AG09319 (cell line): ENCODE measurements at regions not wholly inside any gene's neighbourhood (a gene's known extent, or its start where the extent isn't known, plus 50 kb on each side); places are given as distances from the start of the nearest gene placed in this dataset.

Experiments
- DNase-seq: peaks from one replicate; pipeline ENCODE4 v3.0.0-alpha.2; 2010; ENCODE audit warnings: low read depth; ENCODE audit errors: extremely low read depth
- CTCF ChIP-seq: IDR thresholded peaks from 2 replicates; pipeline ENCODE4 v1.5.1; 2011; ENCODE audit warnings: low read depth, mild to moderate bottlenecking, inconsistent platforms, low read length, moderate library complexity

DNA sequence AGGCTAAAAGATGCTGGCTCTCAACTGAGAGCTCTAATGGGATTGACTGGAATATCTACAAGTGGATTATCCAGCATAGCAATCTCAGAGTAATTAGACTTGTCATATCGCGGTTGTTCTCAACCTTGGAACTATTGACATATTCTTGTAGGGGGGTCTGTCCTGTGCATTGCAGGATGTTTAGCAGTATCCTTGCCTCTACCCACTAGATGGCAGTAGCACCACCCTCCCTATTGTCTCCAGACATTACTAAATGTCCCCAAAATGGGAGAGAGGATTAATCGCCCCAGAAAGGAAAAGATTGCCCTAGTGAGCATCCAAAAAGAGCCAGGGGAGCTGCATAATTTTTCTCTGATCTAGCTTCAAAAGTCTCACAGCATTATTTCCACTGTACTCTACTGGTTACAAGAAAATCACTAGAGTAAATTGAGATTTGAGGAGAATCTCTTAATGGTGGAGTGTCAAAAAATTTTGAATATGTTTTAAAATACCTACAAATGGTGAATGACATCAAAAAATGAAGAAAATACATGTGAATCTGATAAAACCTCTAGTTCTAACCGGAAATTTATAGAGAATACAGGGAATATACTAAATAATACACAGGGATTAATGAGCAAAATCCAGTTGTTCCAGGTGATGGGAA is 388.2 kb upstream of the AGTR1 start:
- peak; percentile 4 for DNase-seq
- TF ChIP-seq CTCF: peak; percentile 83

DNA sequence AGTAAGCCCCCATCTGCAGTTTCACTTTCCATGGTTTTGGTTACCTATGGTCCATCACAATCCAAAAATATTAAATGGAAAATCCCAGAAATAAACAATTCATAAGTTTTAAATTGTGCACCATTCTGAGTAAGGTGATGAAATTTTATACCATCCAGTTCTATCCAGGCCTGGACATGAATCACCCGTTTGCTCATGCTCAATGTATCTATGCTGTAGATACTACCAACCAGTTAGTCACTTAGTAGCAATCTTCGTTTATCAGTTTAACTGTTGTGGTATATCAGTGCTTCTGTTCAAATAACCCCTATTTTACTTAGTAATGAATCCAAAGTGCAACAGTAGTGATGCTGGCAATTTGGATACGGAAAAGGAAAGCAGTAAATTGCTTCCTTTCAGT is 381.9 kb upstream of the AGTR1 start:
- no peak for TF ChIP-seq CTCF
- DNase-seq: no peak

GRCh38 chr3:148318240-148318639 is 379.5 kb upstream of the AGTR1 start:
- no peak for TF ChIP-seq CTCF
- no peak for DNase-seq

GRCh38 chr3:148319161-148319915 is 378.4 kb upstream of the AGTR1 start:
- peak; percentile 15 for DNase-seq
- no peak for TF ChIP-seq CTCF

DNA sequence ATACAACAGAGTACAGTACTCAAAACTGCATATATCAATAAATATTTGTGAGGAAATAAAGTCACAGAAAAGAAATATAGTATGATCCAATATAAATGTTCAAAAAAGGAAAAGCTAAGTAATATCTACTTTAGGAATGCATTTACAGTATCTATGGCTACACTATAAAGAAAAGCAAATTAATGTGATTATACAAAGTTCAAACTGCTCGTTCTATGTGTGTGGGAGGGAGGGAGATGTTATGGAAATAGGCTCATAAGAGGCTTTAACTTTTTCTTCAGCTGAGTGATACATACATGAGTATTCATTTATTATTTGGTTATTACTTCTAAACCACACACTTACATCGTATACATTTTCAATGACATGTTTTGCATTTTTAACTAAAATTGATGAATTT is 377.7 kb upstream of the AGTR1 start:
- DNase-seq: no peak
- TF ChIP-seq CTCF: no peak

DNA sequence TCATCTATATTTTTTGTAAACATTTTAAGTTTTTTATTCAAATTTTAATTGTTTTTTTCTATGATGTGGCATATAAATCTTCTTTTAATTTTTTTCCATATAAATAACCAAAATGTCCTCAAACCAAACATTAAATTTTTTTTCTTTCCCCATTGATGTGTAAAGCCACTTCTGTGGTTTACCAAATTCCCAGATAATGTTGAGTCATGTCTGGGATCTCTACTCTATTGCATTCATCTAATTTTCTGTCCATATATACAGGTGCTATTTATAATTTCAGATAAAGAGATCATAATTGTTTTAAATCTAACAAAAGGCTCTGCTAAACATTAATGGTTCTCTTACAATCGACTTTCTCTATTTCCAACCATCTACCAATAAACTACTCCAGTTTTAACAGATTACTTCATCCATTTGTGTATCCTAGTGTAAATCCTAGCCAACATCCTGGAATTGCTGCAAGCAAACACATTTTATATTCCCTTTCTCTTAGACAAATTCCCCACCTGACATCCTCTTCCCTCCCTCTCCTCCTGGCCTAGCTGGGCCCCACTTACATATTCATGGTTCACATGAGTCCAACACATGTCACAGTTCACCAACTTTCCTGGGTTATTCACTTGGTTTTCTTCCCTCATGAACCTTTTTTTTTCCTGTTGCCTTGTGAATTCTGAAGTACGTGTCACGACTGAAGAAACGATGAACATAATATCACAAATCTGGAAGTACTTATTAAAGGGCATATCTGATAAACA is 368.0 kb upstream of the AGTR1 start:
- no peak for DNase-seq
- no peak for TF ChIP-seq CTCF

- no peak for TF ChIP-seq CTCF
- DNase-seq: no peak
Observed at GRCh38 chr3:148330542-148330941, 367.2 kb upstream of the AGTR1 start.
